ENCODE measurements at regions not wholly inside any gene's neighbourhood (a gene's known extent, or its start where the extent isn't known, plus 50 kb on each side); places are given as distances from the start of the nearest gene placed in this dataset.
"Not testable (repeated sequence)": the region's sequence is repeated elsewhere in the genome, so short reads cannot be mapped to it uniquely, and the experiment has no call there.

- Histone ChIP-seq H3K9ac (ENCODE audit: low read length) (no peak overlapping the region), H2BK12ac (ENCODE audit: low read length) (no peak overlapping the region), H4K91ac (ENCODE audit: low read depth, low read length) (no peak overlapping the region), H3K36me3 (ENCODE audit: control insufficient read depth in 1 of 2, insufficient read depth in 2 of 2, low read length in 2 of 2) (no peaks in the 10 kb centered on the region), H3K27ac (ENCODE audit: low read depth, low read length) (no peak overlapping the region), H2AFZ (ENCODE audit: insufficient read depth, low read length, poor library complexity) (no peak overlapping the region), H3K79me1 (ENCODE audit: low read length) (no peaks in the 10 kb centered on the region), H3K27me3 (ENCODE audit: insufficient read depth, low read length) (no peaks in the 10 kb centered on the region), H4K8ac (ENCODE audit: low read depth, low read length) (no peak overlapping the region), H3K14ac (ENCODE audit: low read length) (no peak overlapping the region), H3K4me2 (ENCODE audit: low read length) (no peak overlapping the region), H3K18ac (ENCODE audit: low read length) (no peak overlapping the region), H3K4me1 (ENCODE audit: control insufficient read depth in 1 of 2, insufficient read depth in 2 of 2, low read length in 2 of 2) (no peaks in the 10 kb centered on the region), H3K9me3 (ENCODE audit: insufficient read depth, low read depth, low read length) (peaks cover 2% of the 10 kb centered on the region), H3K4me3 (ENCODE audit: low read depth, low read length) (no peak overlapping the region), H3K23ac (ENCODE audit: low read length) (no peak overlapping the region), H2BK120ac (ENCODE audit: insufficient read depth, low read length, poor library complexity) (no peak overlapping the region), H4K12ac (ENCODE audit: low read depth, low read length) (no peak overlapping the region), H2BK5ac (ENCODE audit: low read depth, low read length, poor library complexity) (no peak overlapping the region), H3K79me2 (ENCODE audit: control insufficient read depth, insufficient read depth, low read length, poor library complexity) (no peaks in the 10 kb centered on the region), H3K4ac (ENCODE audit: low read depth, low read length) (no peak overlapping the region), H2AK5ac (ENCODE audit: low read length) (no peak overlapping the region)
- DNase-seq = no peak
- no CpG with 5 or more reads among the region's 6 CpGs for WGBS (ENCODE audit: extremely low coverage, insufficient coverage, insufficient read length)
These were observed 74.7 kb upstream of the MB21D2 start for GRCh38 chr3:192992361-192992760.

GRCh38 chr3:192993411-192993810 is 75.8 kb upstream of the MB21D2 start:
- H4K12ac ChIP-seq (ENCODE audit: low read depth, low read length) = no peak overlapping the region
- no peak overlapping the region for H3K4me2 ChIP-seq (ENCODE audit: low read length)
- no peak overlapping the region for H3K18ac ChIP-seq (ENCODE audit: low read length)
- H3K4me1 ChIP-seq (ENCODE audit: control insufficient read depth in 1 of 2, insufficient read depth in 2 of 2, low read length in 2 of 2) = no peaks in the 10 kb centered on the region
- H3K9me3 ChIP-seq (ENCODE audit: insufficient read depth, low read depth, low read length) = peaks cover 2% of the 10 kb centered on the region
- H4K8ac ChIP-seq (ENCODE audit: low read depth, low read length) = no peak overlapping the region
- DNase-seq = no peak
- no peaks in the 10 kb centered on the region for H3K79me2 ChIP-seq (ENCODE audit: control insufficient read depth, insufficient read depth, low read length, poor library complexity)
- no CpG with 5 or more reads among the region's 3 CpGs for WGBS (ENCODE audit: extremely low coverage, insufficient coverage, insufficient read length)
- H4K91ac ChIP-seq (ENCODE audit: low read depth, low read length) = no peak overlapping the region
- H2BK120ac ChIP-seq (ENCODE audit: insufficient read depth, low read length, poor library complexity) = no peak overlapping the region
- no peaks in the 10 kb centered on the region for H3K36me3 ChIP-seq (ENCODE audit: control insufficient read depth in 1 of 2, insufficient read depth in 2 of 2, low read length in 2 of 2)
- no peak overlapping the region for H2BK12ac ChIP-seq (ENCODE audit: low read length)
- no peak overlapping the region for H2AFZ ChIP-seq (ENCODE audit: insufficient read depth, low read length, poor library complexity)
- H3K27me3 ChIP-seq (ENCODE audit: insufficient read depth, low read length) = no peaks in the 10 kb centered on the region
- no peak overlapping the region for H2BK5ac ChIP-seq (ENCODE audit: low read depth, low read length, poor library complexity)
- H2AK5ac ChIP-seq (ENCODE audit: low read length) = no peak overlapping the region
- H3K79me1 ChIP-seq (ENCODE audit: low read length) = no peaks in the 10 kb centered on the region
- H3K4me3 ChIP-seq (ENCODE audit: low read depth, low read length) = no peak overlapping the region
- no peak overlapping the region for H3K9ac ChIP-seq (ENCODE audit: low read length)
- H3K23ac ChIP-seq (ENCODE audit: low read length) = no peak overlapping the region
- no peak overlapping the region for H3K4ac ChIP-seq (ENCODE audit: low read depth, low read length)
- no peak overlapping the region for H3K27ac ChIP-seq (ENCODE audit: low read depth, low read length)
- no peak overlapping the region for H3K14ac ChIP-seq (ENCODE audit: low read length)

GRCh38 chr3:193001113-193001512 is 83.5 kb upstream of the MB21D2 start:
- not testable (repeated sequence) for H3K4ac ChIP-seq (ENCODE audit: low read depth, low read length)
- DNase-seq = peak in 1 of 2 donors; percentile 10

GRCh38 chr3:193003624-193004023 is 86.0 kb upstream of the MB21D2 start:
- not testable (repeated sequence) for H3K27ac ChIP-seq (ENCODE audit: low read depth, low read length); H3K27me3 ChIP-seq (ENCODE audit: insufficient read depth, low read length); H2BK12ac ChIP-seq (ENCODE audit: low read length); H3K79me2 ChIP-seq (ENCODE audit: control insufficient read depth, insufficient read depth, low read length, poor library complexity); H3K14ac ChIP-seq (ENCODE audit: low read length); H3K4me2 ChIP-seq (ENCODE audit: low read length); H2BK120ac ChIP-seq (ENCODE audit: insufficient read depth, low read length, poor library complexity); H4K91ac ChIP-seq (ENCODE audit: low read depth, low read length); H3K18ac ChIP-seq (ENCODE audit: low read length); H2AFZ ChIP-seq (ENCODE audit: insufficient read depth, low read length, poor library complexity); DNase-seq; H3K4ac ChIP-seq (ENCODE audit: low read depth, low read length); H3K23ac ChIP-seq (ENCODE audit: low read length); H4K12ac ChIP-seq (ENCODE audit: low read depth, low read length); H2BK5ac ChIP-seq (ENCODE audit: low read depth, low read length, poor library complexity); H3K9ac ChIP-seq (ENCODE audit: low read length); H3K79me1 ChIP-seq (ENCODE audit: low read length); H3K4me1 ChIP-seq (ENCODE audit: control insufficient read depth in 1 of 2, insufficient read depth in 2 of 2, low read length in 2 of 2); H4K8ac ChIP-seq (ENCODE audit: low read depth, low read length); H2AK5ac ChIP-seq (ENCODE audit: low read length); H3K9me3 ChIP-seq (ENCODE audit: insufficient read depth, low read depth, low read length); H3K4me3 ChIP-seq (ENCODE audit: low read depth, low read length); H3K36me3 ChIP-seq (ENCODE audit: control insufficient read depth in 1 of 2, insufficient read depth in 2 of 2, low read length in 2 of 2)
- no CpG with 5 or more reads among the region's 1 CpG for WGBS (ENCODE audit: extremely low coverage, insufficient coverage, insufficient read length)

More at GRCh38 chr3:193001113-193001512, 83.5 kb upstream of the MB21D2 start:
- not testable (repeated sequence) for H2BK120ac ChIP-seq (ENCODE audit: insufficient read depth, low read length, poor library complexity); H3K79me1 ChIP-seq (ENCODE audit: low read length); H4K91ac ChIP-seq (ENCODE audit: low read depth, low read length); H2AK5ac ChIP-seq (ENCODE audit: low read length); H3K23ac ChIP-seq (ENCODE audit: low read length); H2AFZ ChIP-seq (ENCODE audit: insufficient read depth, low read length, poor library complexity); H3K9ac ChIP-seq (ENCODE audit: low read length); H3K4me2 ChIP-seq (ENCODE audit: low read length); H3K4me1 ChIP-seq (ENCODE audit: control insufficient read depth in 1 of 2, insufficient read depth in 2 of 2, low read length in 2 of 2); H3K18ac ChIP-seq (ENCODE audit: low read length); H2BK5ac ChIP-seq (ENCODE audit: low read depth, low read length, poor library complexity); H4K8ac ChIP-seq (ENCODE audit: low read depth, low read length); H3K9me3 ChIP-seq (ENCODE audit: insufficient read depth, low read depth, low read length); H3K27me3 ChIP-seq (ENCODE audit: insufficient read depth, low read length); H3K14ac ChIP-seq (ENCODE audit: low read length); H3K79me2 ChIP-seq (ENCODE audit: control insufficient read depth, insufficient read depth, low read length, poor library complexity); H3K36me3 ChIP-seq (ENCODE audit: control insufficient read depth in 1 of 2, insufficient read depth in 2 of 2, low read length in 2 of 2); H4K12ac ChIP-seq (ENCODE audit: low read depth, low read length); H2BK12ac ChIP-seq (ENCODE audit: low read length); H3K4me3 ChIP-seq (ENCODE audit: low read depth, low read length); H3K27ac ChIP-seq (ENCODE audit: low read depth, low read length)
- WGBS (ENCODE audit: extremely low coverage, insufficient coverage, insufficient read length) = no CpG with 5 or more reads among the region's 5 CpGs

Measured in trophoblast cell (in vitro differentiated cells and primary cell).